ENCODE measurements at regions not wholly inside any gene's neighbourhood (a gene's known extent, or its start where the extent isn't known, plus 50 kb on each side); places are given as distances from the start of the nearest gene placed in this dataset.

GRCh38 chr10:107986571-107986970 is 822.1 kb upstream of the SORCS1 start:
- no peak overlapping the region for H3K4me3 ChIP-seq (ENCODE audit: low read depth, low read length)
- no peak for TF ChIP-seq CTCF (IDR thresholded peaks at IDR 0.05; ENCODE audit: low read depth, low read length, missing control alignments)
- no peak for DNase-seq (ENCODE audit: low read depth)

GRCh38 chr10:107984581-107984980 is 820.1 kb upstream of the SORCS1 start:
- no peak overlapping the region for H3K4me3 ChIP-seq (ENCODE audit: low read depth, low read length)
- no peak for TF ChIP-seq CTCF (IDR thresholded peaks at IDR 0.05; ENCODE audit: low read depth, low read length, missing control alignments)

GRCh38 chr10:107984149-107984548 is 819.6 kb upstream of the SORCS1 start:
- H3K4me3 ChIP-seq (ENCODE audit: low read depth, low read length), result no peak overlapping the region
- TF ChIP-seq CTCF (IDR thresholded peaks at IDR 0.05; ENCODE audit: low read depth, low read length, missing control alignments), result no peak
- DNase-seq (ENCODE audit: low read depth), result no peak

More at GRCh38 chr10:107984581-107984980, 820.1 kb upstream of the SORCS1 start:
- no peak for DNase-seq (ENCODE audit: low read depth)

- no peak overlapping the region for H3K4me3 ChIP-seq (ENCODE audit: low read depth, low read length)
- DNase-seq (ENCODE audit: low read depth), result no peak
- no peak for TF ChIP-seq CTCF (IDR thresholded peaks at IDR 0.05; ENCODE audit: low read depth, low read length, missing control alignments)
Measured at GRCh38 chr10:107978455-107978854, 813.9 kb upstream of the SORCS1 start.

GRCh38 chr10:107971973-107972372 is 807.5 kb upstream of the SORCS1 start:
- DNase-seq (ENCODE audit: low read depth), result no peak
- TF ChIP-seq CTCF (IDR thresholded peaks at IDR 0.05; ENCODE audit: low read depth, low read length, missing control alignments), result no peak
- H3K4me3 ChIP-seq (ENCODE audit: low read depth, low read length), result no peak overlapping the region

GRCh38 chr10:107971411-107971810 is 806.9 kb upstream of the SORCS1 start:
- no peak overlapping the region for H3K4me3 ChIP-seq (ENCODE audit: low read depth, low read length)
- no peak for TF ChIP-seq CTCF (IDR thresholded peaks at IDR 0.05; ENCODE audit: low read depth, low read length, missing control alignments)
- DNase-seq (ENCODE audit: low read depth), result no peak

- TF ChIP-seq CTCF (IDR thresholded peaks at IDR 0.05; ENCODE audit: low read depth, low read length, missing control alignments), result no peak
- no peak overlapping the region for H3K4me3 ChIP-seq (ENCODE audit: low read depth, low read length)
- DNase-seq (ENCODE audit: low read depth), result no peak
Measured at GRCh38 chr10:107970512-107970911, 806.0 kb upstream of the SORCS1 start.
